Hepatocyte (in vitro differentiated cells): ENCODE measurements at regions not wholly inside any gene's neighbourhood (a gene's known extent, or its start where the extent isn't known, plus 50 kb on each side); places are given as distances from the start of the nearest gene placed in this dataset.

ENCODE experiments used
- DNase-seq: peaks from one replicate; pipeline ENCODE4 v3.0.0-alpha.2; 2016; ENCODE audit warnings: low spot score
- H2AFZ ChIP-seq: fragments of 200-600 bp; sonication (generic); 2 replicates; pipeline ENCODE4 v1.6.0; 2016; ENCODE audit warnings: antibody characterized with exemption, mild to moderate bottlenecking
- H3K27ac ChIP-seq: fragments of 200-600 bp; sonication (generic); 2 replicates; pipeline ENCODE4 v1.5.1; 2016; ENCODE audit warnings: mild to moderate bottlenecking
- H3K27me3 ChIP-seq: fragments of 200-600 bp; sonication (generic); 2 replicates; pipeline ENCODE4 v1.6.1; 2016
- H3K36me3 ChIP-seq: fragments of 200-600 bp; sonication (generic); replicated peaks from 2 replicates; pipeline ENCODE4 v1.5.1; 2016; ENCODE audit warnings: low read depth; ENCODE audit not compliant: insufficient read depth
- H3K4me1 ChIP-seq: fragments of 200-600 bp; sonication (generic); 2 replicates; pipeline ENCODE4 v1.5.1; 2016; ENCODE audit warnings: mild to moderate bottlenecking, moderate library complexity; ENCODE audit not compliant: insufficient read depth
- H3K4me2 ChIP-seq: fragments of 200-600 bp; sonication (generic); 2 replicates; pipeline ENCODE4 v1.6.0; 2016
- H3K4me3 ChIP-seq: fragments of 200-600 bp; sonication (generic); 2 replicates; pipeline ENCODE4 v1.5.1; 2016; ENCODE audit warnings: mild to moderate bottlenecking
- H3K79me2 ChIP-seq: fragments of 200-600 bp; sonication (generic); 2 replicates; pipeline ENCODE4 v1.6.0; 2017; ENCODE audit warnings: mild to moderate bottlenecking
- H3K9me2 ChIP-seq: fragments of 200-600 bp; sonication (generic); replicated peaks from 2 replicates; pipeline ENCODE4 v1.6.0; 2017; ENCODE audit warnings: mild to moderate bottlenecking; ENCODE audit not compliant: insufficient read depth
- H3K9me3 ChIP-seq: fragments of 200-600 bp; sonication (generic); 2 replicates; pipeline ENCODE4 v1.5.1; 2016; ENCODE audit warnings: low read depth, mild to moderate bottlenecking
- H4K20me1 ChIP-seq: fragments of 200-600 bp; sonication (generic); 2 replicates; pipeline ENCODE4 v1.6.0; 2016; ENCODE audit warnings: mild to moderate bottlenecking; ENCODE audit not compliant: insufficient read depth, poor library complexity, severe bottlenecking
- CTCF ChIP-seq: fragments of 200-600 bp; sonication (generic); IDR thresholded peaks from 2 replicates; pipeline ENCODE4 v1.5.1; 2016; ENCODE audit warnings: antibody characterized with exemption, mild to moderate bottlenecking; ENCODE audit not compliant: poor library complexity
- EZH2 ChIP-seq: fragments of 200-600 bp; sonication (generic); IDR thresholded peaks from 2 replicates; pipeline ENCODE4 v1.6.1; 2016; ENCODE audit warnings: antibody characterized with exemption, mild to moderate bottlenecking, borderline replicate concordance
- EZH2phosphoT487 ChIP-seq: fragments of 200-600 bp; sonication (generic); IDR thresholded peaks from one replicate; pipeline ENCODE4 v1.6.1; 2018; ENCODE audit warnings: antibody characterized with exemption, mild to moderate bottlenecking, low read depth, moderate library complexity; ENCODE audit not compliant: unreplicated experiment, severe bottlenecking
- WGBS: methylation state at CpG from one replicate; pipeline ENCODE4 v1.1.6; 2016; ENCODE audit warnings: low lambda C conversion rate; ENCODE audit errors: missing lambda C conversion rate; 5-methylcytosine and 5-hydroxymethylcytosine counted together

DNA sequence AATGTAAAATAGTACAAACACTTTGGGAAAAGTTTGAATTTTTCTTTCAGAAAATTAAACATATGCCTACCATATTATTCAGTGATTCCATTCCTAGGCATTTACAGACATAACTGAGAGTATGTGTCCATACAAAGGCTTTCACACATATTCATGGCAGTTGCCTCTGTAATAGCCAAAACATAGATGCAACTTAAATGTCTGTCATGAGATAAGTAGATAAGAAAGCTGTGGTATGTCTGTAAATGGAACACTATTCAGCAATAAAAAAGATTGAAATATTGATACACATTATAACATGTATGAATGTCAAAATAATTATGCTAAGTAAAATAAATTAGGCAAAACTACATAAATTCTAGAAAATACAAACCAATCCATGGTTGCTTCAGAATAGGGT lies 964.5 kb upstream of the MBL2 start:
- no peaks in the 10 kb centered on the region for H3K4me1 ChIP-seq
- no peaks in the 10 kb centered on the region for H4K20me1 ChIP-seq
- no peaks in the 10 kb centered on the region for H3K27me3 ChIP-seq
- no peak overlapping the region for H3K27ac ChIP-seq
- no peak overlapping the region for H2AFZ ChIP-seq
- H3K4me2 ChIP-seq: no peak overlapping the region
- no peaks in the 10 kb centered on the region for H3K36me3 ChIP-seq
- H3K4me3 ChIP-seq: no peak overlapping the region
- no peaks in the 10 kb centered on the region for H3K79me2 ChIP-seq
- H3K9me3 ChIP-seq: no peaks in the 10 kb centered on the region
- TF ChIP-seq CTCF: no peak
- TF ChIP-seq EZH2phosphoT487: no peak
- no peak for TF ChIP-seq EZH2
- H3K9me2 ChIP-seq: no peaks in the 10 kb centered on the region
- DNase-seq: no peak

GRCh38 chr10:53726921-53727320 lies 954.3 kb upstream of the MBL2 start:
- Histone ChIP-seq H3K4me2 (no peak overlapping the region), H2AFZ (no peak overlapping the region), H4K20me1 (no peaks in the 10 kb centered on the region), H3K27me3 (no peaks in the 10 kb centered on the region), H3K4me1 (no peaks in the 10 kb centered on the region), H3K9me3 (no peaks in the 10 kb centered on the region), H3K9me2 (no peaks in the 10 kb centered on the region), H3K36me3 (no peaks in the 10 kb centered on the region), H3K27ac (no peak overlapping the region), H3K79me2 (no peaks in the 10 kb centered on the region), H3K4me3 (no peak overlapping the region)
- WGBS: 93% methylated on average over 7 of the region's 7 CpGs
- no peak for DNase-seq
- TF ChIP-seq CTCF (no peak), EZH2phosphoT487 (no peak), EZH2 (no peak)

GRCh38 chr10:53724581-53724980 lies 952.0 kb upstream of the MBL2 start:
- H2AFZ ChIP-seq: no peak overlapping the region
- H3K4me2 ChIP-seq: peak overlapping the region; percentile 51
- peak overlapping the region; percentile 31 for H3K27ac ChIP-seq
- no peak for DNase-seq
- H3K4me3 ChIP-seq: no peak overlapping the region
- no peaks in the 10 kb centered on the region for H3K27me3 ChIP-seq
- H3K9me3 ChIP-seq: no peaks in the 10 kb centered on the region
- 82% methylated on average over 4 of the region's 4 CpGs for WGBS
- H4K20me1 ChIP-seq: no peaks in the 10 kb centered on the region
- no peaks in the 10 kb centered on the region for H3K79me2 ChIP-seq
- TF ChIP-seq CTCF: no peak
- TF ChIP-seq EZH2phosphoT487: no peak
- TF ChIP-seq EZH2: no peak
- no peaks in the 10 kb centered on the region for H3K9me2 ChIP-seq
- H3K36me3 ChIP-seq: no peaks in the 10 kb centered on the region
- no peaks in the 10 kb centered on the region for H3K4me1 ChIP-seq

DNA sequence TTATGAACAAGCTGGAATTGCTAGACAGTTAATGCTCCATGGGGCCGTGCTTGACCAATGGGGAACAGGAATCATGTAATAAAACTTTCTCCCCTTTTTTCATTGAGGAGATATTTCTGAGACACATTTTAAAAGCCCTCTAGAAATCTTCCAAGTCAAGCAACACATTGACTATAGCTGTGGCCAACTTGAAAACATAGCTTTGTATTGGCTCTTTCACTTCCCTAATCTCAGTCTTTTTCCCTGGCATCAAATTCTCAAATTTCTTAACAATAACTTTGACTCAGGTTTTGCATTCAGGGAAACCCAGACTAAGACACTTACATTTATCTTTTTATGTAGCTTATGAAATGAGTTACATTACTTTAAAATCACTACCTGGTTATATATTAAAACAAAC lies 947.1 kb upstream of the MBL2 start:
- TF ChIP-seq EZH2phosphoT487: no peak
- no peak for TF ChIP-seq EZH2
- no peak for TF ChIP-seq CTCF
- no peak overlapping the region for H3K4me3 ChIP-seq
- no peak overlapping the region for H3K27ac ChIP-seq

More for the DNA sequence above, 947.1 kb upstream of the MBL2 start:
- Histone ChIP-seq H3K27me3 (no peaks in the 10 kb centered on the region), H3K4me2 (no peak overlapping the region), H3K4me1 (no peaks in the 10 kb centered on the region), H4K20me1 (no peaks in the 10 kb centered on the region), H3K9me2 (no peaks in the 10 kb centered on the region), H2AFZ (no peak overlapping the region), H3K36me3 (no peaks in the 10 kb centered on the region), H3K79me2 (no peaks in the 10 kb centered on the region), H3K9me3 (no peaks in the 10 kb centered on the region)
- 81% methylated on average over 1 of the region's 1 CpG for WGBS
- no peak for DNase-seq
